H9 (cell line): ENCODE measurements at regions not wholly inside any gene's neighbourhood (a gene's known extent, or its start where the extent isn't known, plus 50 kb on each side); places are given as distances from the start of the nearest gene placed in this dataset.

ENCODE experiments used
- DNase-seq: peaks from one replicate; pipeline ENCODE4 v3.0.0-alpha.2; 2017
- H2AFZ ChIP-seq: one replicate; pipeline ENCODE4 v1.6.1; 2013; ENCODE audit warnings: mild to moderate bottlenecking, low read length, control low read depth, moderate library complexity
- H2AK5ac ChIP-seq: 2 replicates; pipeline ENCODE4 v1.6.1; 2013; ENCODE audit warnings: low read length, control low read depth, mixed read lengths; ENCODE audit not compliant: insufficient read length
- H2BK120ac ChIP-seq: one replicate; pipeline ENCODE4 v1.6.1; 2013; ENCODE audit warnings: low read depth, mild to moderate bottlenecking, low read length, control low read depth, inconsistent platforms; ENCODE audit not compliant: poor library complexity, severe bottlenecking
- H2BK12ac ChIP-seq: 2 replicates; pipeline ENCODE4 v1.6.1; 2013; ENCODE audit warnings: low read length, control low read depth, mixed read lengths, low read depth; ENCODE audit not compliant: insufficient read length
- H2BK15ac ChIP-seq: 2 replicates; pipeline ENCODE4 v1.6.1; 2013; ENCODE audit warnings: low read depth, low read length, control low read depth
- H2BK20ac ChIP-seq: one replicate; pipeline ENCODE4 v1.6.1; 2013; ENCODE audit warnings: low read depth, mild to moderate bottlenecking, low read length, control low read depth, inconsistent platforms; ENCODE audit not compliant: poor library complexity, severe bottlenecking
- H2BK5ac ChIP-seq: 2 replicates; pipeline ENCODE4 v1.6.1; 2013; ENCODE audit warnings: low read length, control low read depth, mixed read lengths; ENCODE audit not compliant: insufficient read length
- H3K14ac ChIP-seq: 2 replicates; pipeline ENCODE4 v1.6.1; 2013; ENCODE audit warnings: low read length, control low read depth; ENCODE audit not compliant: insufficient read depth
- H3K18ac ChIP-seq: 2 replicates; pipeline ENCODE4 v1.6.1; 2013; ENCODE audit warnings: low read depth, mild to moderate bottlenecking, mixed read lengths, low read length, control low read depth; ENCODE audit not compliant: insufficient read length
- H3K23ac ChIP-seq: 2 replicates; pipeline ENCODE4 v1.6.1; 2013; ENCODE audit warnings: low read length, control low read depth, mixed read lengths, low read depth; ENCODE audit not compliant: insufficient read length
- H3K23me2 ChIP-seq: 2 replicates; pipeline ENCODE4 v1.6.1; 2013; ENCODE audit warnings: low read depth, mild to moderate bottlenecking, mixed read lengths, low read length, control low read depth; ENCODE audit not compliant: insufficient read length, poor library complexity, severe bottlenecking
- H3K27ac ChIP-seq: 2 replicates; pipeline ENCODE4 v1.5.1; 2013; ENCODE audit warnings: low read length, control low read depth, mixed read lengths, low read depth; ENCODE audit not compliant: insufficient read length
- H3K27me3 ChIP-seq: 2 replicates; pipeline ENCODE4 v1.6.1; 2013; ENCODE audit warnings: low read length, control low read depth, inconsistent platforms; ENCODE audit not compliant: insufficient read depth
- H3K4ac ChIP-seq: 2 replicates; pipeline ENCODE4 v1.6.1; 2013; ENCODE audit warnings: low read depth, mild to moderate bottlenecking, control low read depth, inconsistent platforms, low read length, moderate library complexity
- H3K4me1 ChIP-seq: 2 replicates; pipeline ENCODE4 v1.6.1; 2013; ENCODE audit warnings: low read length, control low read depth, inconsistent platforms; ENCODE audit not compliant: insufficient read depth
- H3K4me2 ChIP-seq: 2 replicates; pipeline ENCODE4 v1.6.1; 2013; ENCODE audit warnings: low read length, control low read depth, mixed read lengths; ENCODE audit not compliant: insufficient read length, insufficient read depth
- H3K56ac ChIP-seq: 2 replicates; pipeline ENCODE4 v1.6.1; 2013; ENCODE audit warnings: low read depth, mild to moderate bottlenecking, mixed read lengths, low read length, control low read depth; ENCODE audit not compliant: insufficient read length
- H3K79me1 ChIP-seq: 2 replicates; pipeline ENCODE4 v1.6.1; 2013; ENCODE audit warnings: low read depth, mild to moderate bottlenecking, moderate library complexity, low read length, control low read depth, inconsistent platforms; ENCODE audit not compliant: insufficient read depth, poor library complexity, severe bottlenecking
- H3K79me2 ChIP-seq: 2 replicates; pipeline ENCODE4 v1.6.1; 2013; ENCODE audit warnings: low read length, control low read depth, inconsistent platforms; ENCODE audit not compliant: insufficient read depth
- H3K9ac ChIP-seq: 2 replicates; pipeline ENCODE4 v1.6.1; 2013; ENCODE audit warnings: low read length, control low read depth, mixed read lengths; ENCODE audit not compliant: insufficient read length; ENCODE audit errors: extremely low read depth
- H3K9me3 ChIP-seq: one replicate; pipeline ENCODE4 v1.6.1; 2013; ENCODE audit warnings: low read depth, low read length, inconsistent platforms; ENCODE audit not compliant: control insufficient read depth
- H3T11ph ChIP-seq: one replicate; pipeline ENCODE4 v1.6.1; 2013; ENCODE audit warnings: mild to moderate bottlenecking, low read length, control low read depth, inconsistent platforms
- H4K20me1 ChIP-seq: one replicate; pipeline ENCODE4 v1.6.1; 2013; ENCODE audit not compliant: control insufficient read depth, insufficient read length, insufficient read depth
- H4K5ac ChIP-seq: 2 replicates; pipeline ENCODE4 v1.6.1; 2013; ENCODE audit warnings: low read depth, mild to moderate bottlenecking, mixed read lengths, low read length, control low read depth; ENCODE audit not compliant: insufficient read length
- H4K8ac ChIP-seq: replicated peaks from 2 replicates; pipeline ENCODE4 v1.6.1; 2013; ENCODE audit warnings: low read length, control low read depth, mixed read lengths, low read depth; ENCODE audit not compliant: insufficient read length
- H4K91ac ChIP-seq: 2 replicates; pipeline ENCODE4 v1.6.1; 2013; ENCODE audit warnings: low read depth, mild to moderate bottlenecking, moderate library complexity, mixed read lengths, low read length, control low read depth; ENCODE audit not compliant: insufficient read length
- H3K27ac Mint-ChIP-seq, 3 experiments: 2 replicates in 2 of 3; 3 replicates in 1 of 3; pipeline ENCODE4 v1.8.0; 2020 to 2021; ENCODE audit warnings: mixed read lengths in 3 of 3, mild to moderate bottlenecking in 1 of 3, moderate library complexity in 1 of 3
- H3K27me3 Mint-ChIP-seq: 2 replicates; pipeline ENCODE4 v1.8.0; 2021; ENCODE audit warnings: low read depth, mild to moderate bottlenecking, moderate library complexity, mixed read lengths
- H3K36me3 Mint-ChIP-seq, 3 experiments: 2 replicates in 2 of 3; 3 replicates in 1 of 3; pipeline ENCODE4 v1.8.0; 2020 to 2021; ENCODE audit warnings: low read depth in 3 of 3, mixed read lengths in 3 of 3; ENCODE audit not compliant: insufficient read depth in 1 of 3
- H3K4me1 Mint-ChIP-seq, 2 experiments: 2 replicates each; pipeline ENCODE4 v1.8.0; 2020; ENCODE audit warnings: mixed read lengths in 2 of 2
- H3K4me3 Mint-ChIP-seq, 2 experiments: 2 replicates in 1 of 2; 3 replicates in 1 of 2; pipeline ENCODE4 v1.8.0; 2020 to 2021; ENCODE audit warnings: mild to moderate bottlenecking in 2 of 2, mixed read lengths in 2 of 2, moderate library complexity in 1 of 2
- H3K9me3 Mint-ChIP-seq, 2 experiments: 2 replicates in 1 of 2; 3 replicates in 1 of 2; pipeline ENCODE4 v1.8.0; 2020; ENCODE audit warnings: mild to moderate bottlenecking in 2 of 2, mixed read lengths in 2 of 2, moderate library complexity in 1 of 2
- WGBS: extraction: QIAGEN DNeasy Blood & Tissue Kit; methylation state at CpG from one replicate; pipeline ENCODE4 v1.1.7; 2013; ENCODE audit warnings: missing lambda C conversion rate, low lambda C conversion rate, mixed read lengths; ENCODE audit not compliant: insufficient read length; ENCODE audit errors: extremely low coverage; 5-methylcytosine and 5-hydroxymethylcytosine counted together
- TF ChIP-seq, protein P1 (sequence below): fragments of 200-600 bp; sonication (generic); conservative IDR thresholded peaks from 3 replicates; pipeline ENCODE4 v1.8.0; 2021; ENCODE audit warnings: antibody characterized with exemption, mild to moderate bottlenecking

DNA sequence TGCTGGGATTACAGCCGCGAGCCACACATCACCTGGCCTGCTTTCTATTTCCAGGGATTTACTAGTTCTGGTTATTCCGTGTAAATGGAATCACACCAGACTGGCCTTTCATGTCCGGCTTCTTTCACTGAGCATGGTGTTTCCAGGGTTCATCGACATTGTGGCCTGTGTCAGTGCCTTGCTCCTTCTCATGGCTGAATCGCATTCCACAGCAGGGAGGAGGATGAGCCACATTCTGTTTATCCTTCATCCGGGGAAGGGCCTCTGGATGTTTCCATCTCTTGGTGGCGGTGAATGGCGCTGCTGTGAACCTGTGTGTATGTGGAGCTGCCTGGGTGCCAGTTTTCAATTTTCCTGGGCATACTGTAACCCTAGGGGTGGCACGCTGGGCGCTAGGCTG, 58.7 kb upstream of the RNU6ATAC start:
- Histone ChIP-seq H3K56ac (no peak overlapping the region), H3K9ac (no peak overlapping the region), H2BK20ac (no peak overlapping the region), H3K4me1 (no peaks in the 10 kb centered on the region), H3K23ac (no peak overlapping the region), H3K23me2 (no peaks in the 10 kb centered on the region), H2BK12ac (no peak overlapping the region), H3T11ph (no peak overlapping the region), H3K79me1 (no peaks in the 10 kb centered on the region), H4K5ac (no peak overlapping the region), H3K14ac (no peak overlapping the region), H3K27ac (no peak overlapping the region), H2AK5ac (no peak overlapping the region), H3K18ac (no peak overlapping the region), H3K4me2 (no peak overlapping the region), H2BK15ac (no peak overlapping the region), H3K9me3 (no peaks in the 10 kb centered on the region), H4K20me1 (no peaks in the 10 kb centered on the region), H3K4ac (no peak overlapping the region), H4K8ac (no peak overlapping the region), H2AFZ (no peak overlapping the region), H2BK5ac (no peak overlapping the region), H4K91ac (no peak overlapping the region), H3K79me2 (no peaks in the 10 kb centered on the region), H2BK120ac (no peak overlapping the region), H3K27me3 (no peaks in the 10 kb centered on the region)
- peaks cover 8 to 26% of the 10 kb centered on the region in 2 experiments for H3K4me1 Mint-ChIP-seq
- H3K4me3 Mint-ChIP-seq = no peak overlapping the region
- H3K27me3 Mint-ChIP-seq = peaks cover 2% of the 10 kb centered on the region; the same call in 1 of the 2 replicates
- DNase-seq = no peak
- peaks cover 0 to 2% (median 0%) of the 10 kb centered on the region in 3 experiments; a peak in 1 of 7 replicates for H3K36me3 Mint-ChIP-seq
- no peaks in the 10 kb centered on the region for H3K9me3 Mint-ChIP-seq
- TF ChIP-seq, protein P1, sequence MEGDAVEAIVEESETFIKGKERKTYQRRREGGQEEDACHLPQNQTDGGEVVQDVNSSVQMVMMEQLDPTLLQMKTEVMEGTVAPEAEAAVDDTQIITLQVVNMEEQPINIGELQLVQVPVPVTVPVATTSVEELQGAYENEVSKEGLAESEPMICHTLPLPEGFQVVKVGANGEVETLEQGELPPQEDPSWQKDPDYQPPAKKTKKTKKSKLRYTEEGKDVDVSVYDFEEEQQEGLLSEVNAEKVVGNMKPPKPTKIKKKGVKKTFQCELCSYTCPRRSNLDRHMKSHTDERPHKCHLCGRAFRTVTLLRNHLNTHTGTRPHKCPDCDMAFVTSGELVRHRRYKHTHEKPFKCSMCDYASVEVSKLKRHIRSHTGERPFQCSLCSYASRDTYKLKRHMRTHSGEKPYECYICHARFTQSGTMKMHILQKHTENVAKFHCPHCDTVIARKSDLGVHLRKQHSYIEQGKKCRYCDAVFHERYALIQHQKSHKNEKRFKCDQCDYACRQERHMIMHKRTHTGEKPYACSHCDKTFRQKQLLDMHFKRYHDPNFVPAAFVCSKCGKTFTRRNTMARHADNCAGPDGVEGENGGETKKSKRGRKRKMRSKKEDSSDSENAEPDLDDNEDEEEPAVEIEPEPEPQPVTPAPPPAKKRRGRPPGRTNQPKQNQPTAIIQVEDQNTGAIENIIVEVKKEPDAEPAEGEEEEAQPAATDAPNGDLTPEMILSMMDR = no peak
- peak overlapping the region in 1 of 3 experiments; percentile 65; a peak in 2 of 7 replicates for H3K27ac Mint-ChIP-seq
- WGBS = no CpG with 5 or more reads among the region's 11 CpGs
